Mucosa of stomach (tissue), 1 donor: ENCODE measurements at regions not wholly inside any gene's neighbourhood (a gene's known extent, or its start where the extent isn't known, plus 50 kb on each side); places are given as distances from the start of the nearest gene placed in this dataset.
"Not testable (repeated sequence)": the region's sequence is repeated elsewhere in the genome, so short reads cannot be mapped to it uniquely, and the experiment has no call there.

Source experiments
- H3K27me3 ChIP-seq: one replicate; pipeline ENCODE4 v1.7.0; 2013; ENCODE audit warnings: mild to moderate bottlenecking, low read length; ENCODE audit not compliant: control insufficient read depth, insufficient read depth
- H3K36me3 ChIP-seq: one replicate; pipeline ENCODE4 v1.7.0; 2013; ENCODE audit warnings: low read length; ENCODE audit not compliant: control insufficient read depth, insufficient read depth
- H3K4me1 ChIP-seq: one replicate; pipeline ENCODE4 v1.7.0; 2013; ENCODE audit warnings: mild to moderate bottlenecking, low read length; ENCODE audit not compliant: control insufficient read depth, insufficient read depth
- H3K4me3 ChIP-seq: one replicate; pipeline ENCODE4 v1.7.0; 2013; ENCODE audit warnings: low read length
- H3K9ac ChIP-seq: one replicate; pipeline ENCODE4 v1.7.0; 2013; ENCODE audit warnings: mild to moderate bottlenecking, low read length, moderate library complexity
- H3K9me3 ChIP-seq: one replicate; pipeline ENCODE4 v1.7.0; 2013; ENCODE audit warnings: mild to moderate bottlenecking, low read length, moderate library complexity; ENCODE audit not compliant: control insufficient read depth
- donor health status: Pancreatic carcinoma.

DNA sequence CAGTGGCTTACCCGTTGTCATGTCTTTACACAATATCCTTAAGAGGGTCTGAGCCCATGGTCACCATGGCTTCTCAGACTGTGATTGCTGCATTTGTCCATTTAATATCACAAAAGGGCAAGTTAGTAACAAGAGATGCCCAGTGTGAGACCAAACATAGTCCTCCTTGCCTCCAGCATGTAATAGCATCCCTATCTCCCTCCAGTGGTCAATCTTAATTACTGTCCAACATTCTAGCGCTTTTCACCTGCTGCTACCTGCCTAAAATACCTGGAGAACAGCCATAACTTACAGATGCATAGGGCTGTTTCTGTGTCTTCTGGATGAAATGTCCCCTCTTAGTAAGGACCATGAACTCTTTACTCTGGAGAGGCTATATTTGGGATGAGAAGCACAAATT is 267.2 kb upstream of the DAB2 start:
- Histone ChIP-seq H3K9ac (no peak overlapping the region), H3K4me1 (no peaks in the 10 kb centered on the region), H3K9me3 (no peaks in the 10 kb centered on the region), H3K36me3 (no peaks in the 10 kb centered on the region), H3K4me3 (no peak overlapping the region), H3K27me3 (no peaks in the 10 kb centered on the region)

DNA sequence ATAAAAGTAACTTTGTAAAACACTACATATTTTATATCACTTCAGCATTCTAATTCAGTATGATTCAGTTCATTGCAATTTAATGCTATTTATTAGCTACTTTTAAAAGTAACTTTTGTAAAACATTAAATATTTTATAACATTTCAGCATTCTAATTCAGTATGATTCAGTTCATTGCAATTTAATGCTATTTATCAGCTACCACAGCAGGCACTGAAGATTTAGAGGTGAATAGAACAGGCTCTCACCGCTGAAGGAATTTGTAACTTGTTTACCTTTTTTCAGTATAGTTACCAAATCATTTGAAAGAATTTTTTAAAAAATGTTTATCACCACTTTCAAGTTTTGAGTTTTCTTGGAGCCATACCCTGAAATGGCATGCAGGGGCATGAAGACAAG is 266.4 kb upstream of the DAB2 start:
- Histone ChIP-seq H3K36me3 (no peaks in the 10 kb centered on the region), H3K9ac (no peak overlapping the region), H3K9me3 (no peaks in the 10 kb centered on the region)

DNA sequence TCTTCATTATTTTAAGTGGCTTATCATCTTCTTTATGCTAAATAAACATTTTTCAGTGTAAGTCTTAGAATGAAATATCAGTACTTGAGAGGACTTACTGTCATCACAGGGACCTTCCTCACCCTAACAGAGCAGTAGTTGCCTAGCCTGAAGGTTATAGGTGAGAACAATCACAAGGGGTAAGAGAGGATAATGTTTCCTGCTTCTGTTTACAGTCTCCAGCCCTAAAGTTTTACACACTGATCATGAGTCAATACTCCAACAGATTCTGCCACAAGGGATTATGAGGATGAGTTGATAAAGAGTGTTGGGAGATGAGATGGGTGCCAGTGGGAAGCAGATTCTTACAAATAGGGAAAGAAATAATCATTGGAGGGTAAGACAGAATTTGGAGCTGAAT is 265.1 kb upstream of the DAB2 start:
- Histone ChIP-seq H3K27me3 (no peaks in the 10 kb centered on the region), H3K4me1 (no peaks in the 10 kb centered on the region), H3K9me3 (no peaks in the 10 kb centered on the region), H3K36me3 (no peaks in the 10 kb centered on the region), H3K4me3 (no peak overlapping the region), H3K9ac (no peak overlapping the region)

More for the DNA sequence above, 266.4 kb upstream of the DAB2 start:
- Histone ChIP-seq H3K27me3 (no peaks in the 10 kb centered on the region), H3K4me3 (no peak overlapping the region), H3K4me1 (no peaks in the 10 kb centered on the region)

DNA sequence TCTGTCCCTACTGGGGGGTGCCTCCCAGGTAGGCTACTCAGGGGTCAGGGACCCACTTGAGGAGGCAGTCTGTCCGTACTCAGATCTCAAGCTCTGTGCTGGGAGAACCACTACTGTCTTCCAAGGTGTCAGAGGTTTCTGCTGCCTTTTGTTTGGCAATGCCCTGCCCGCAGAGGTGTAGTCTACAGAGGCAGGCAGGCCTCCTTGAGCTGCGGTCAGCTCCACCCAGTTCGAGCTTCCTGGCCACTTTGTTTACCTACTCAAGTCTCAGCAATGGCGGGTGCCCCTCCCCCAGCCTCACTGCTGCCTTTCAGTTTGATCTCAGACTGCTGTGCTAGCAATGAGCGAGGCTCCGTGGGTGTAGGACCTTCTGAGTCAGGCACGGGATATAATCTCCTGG is 263.1 kb upstream of the DAB2 start:
- H3K27me3 ChIP-seq, H3K9me3 ChIP-seq, H3K36me3 ChIP-seq, H3K9ac ChIP-seq, H3K4me3 ChIP-seq, H3K4me1 ChIP-seq: not testable (repeated sequence)

DNA sequence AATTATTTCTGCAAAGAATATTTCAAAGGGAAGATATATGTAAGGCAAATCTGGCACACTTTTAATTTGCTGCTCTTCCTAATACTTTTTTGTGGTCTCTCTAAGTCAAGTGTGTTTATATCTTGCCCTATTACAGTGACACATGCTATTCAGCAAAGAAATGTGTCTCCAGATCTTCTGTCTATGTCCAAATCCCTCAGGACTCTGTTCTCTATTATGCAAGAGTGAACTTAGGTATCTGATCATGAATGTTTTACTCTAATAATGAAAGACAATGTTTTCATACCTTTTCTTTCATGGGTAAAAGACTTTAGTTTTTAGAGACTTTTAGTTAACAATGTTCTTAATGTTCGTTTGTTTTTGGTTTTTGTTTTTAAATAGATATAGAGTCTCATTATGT is 255.4 kb upstream of the DAB2 start:
- Histone ChIP-seq H3K4me3 (no peak overlapping the region), H3K9me3 (no peaks in the 10 kb centered on the region), H3K9ac (no peak overlapping the region), H3K27me3 (no peaks in the 10 kb centered on the region), H3K36me3 (no peaks in the 10 kb centered on the region), H3K4me1 (no peaks in the 10 kb centered on the region)

DNA sequence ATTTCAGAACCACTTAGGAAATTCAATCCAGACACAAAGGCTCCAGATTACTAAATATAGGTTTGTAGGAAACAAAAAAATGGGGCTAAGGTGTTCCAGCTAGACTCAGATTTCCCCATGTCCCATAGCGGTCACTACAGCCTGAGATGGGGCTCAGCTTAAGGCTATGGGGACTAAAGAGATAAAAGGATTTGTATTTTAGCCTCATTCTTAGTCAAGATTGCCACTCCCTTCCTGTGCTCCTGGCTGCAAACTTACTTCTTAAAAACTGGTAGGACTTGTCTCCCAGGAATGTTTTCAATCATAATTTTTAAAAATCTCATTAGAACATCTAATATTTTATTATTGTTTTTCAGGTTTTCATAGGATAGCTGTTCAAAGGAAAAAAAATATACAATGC is 253.8 kb upstream of the DAB2 start:
- no peak overlapping the region for H3K9ac ChIP-seq
- H3K9me3 ChIP-seq: no peaks in the 10 kb centered on the region
- H3K27me3 ChIP-seq: no peaks in the 10 kb centered on the region
- H3K4me3 ChIP-seq: no peak overlapping the region
- no peaks in the 10 kb centered on the region for H3K4me1 ChIP-seq
- H3K36me3 ChIP-seq: no peaks in the 10 kb centered on the region

DNA sequence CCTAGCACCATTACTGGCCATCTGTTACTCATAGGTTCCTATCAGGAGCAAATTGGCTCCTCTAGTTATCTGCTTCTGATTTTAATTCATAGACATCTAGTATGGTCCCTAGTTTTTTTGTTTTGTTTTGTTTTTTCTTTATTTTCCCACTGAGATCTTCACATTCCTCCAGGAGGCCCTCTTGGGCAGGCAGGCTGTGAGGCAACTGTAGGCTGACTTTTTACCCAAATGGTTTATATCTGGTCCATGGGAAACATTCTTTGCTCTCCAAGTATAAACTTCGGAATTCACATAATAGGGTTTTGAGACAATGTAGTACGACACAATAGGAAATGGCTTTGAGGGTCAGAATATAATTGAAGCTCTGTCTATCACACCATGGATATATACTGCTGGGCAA is 250.9 kb upstream of the DAB2 start:
- Histone ChIP-seq H3K4me3 (no peak overlapping the region), H3K4me1 (no peaks in the 10 kb centered on the region)

DNA sequence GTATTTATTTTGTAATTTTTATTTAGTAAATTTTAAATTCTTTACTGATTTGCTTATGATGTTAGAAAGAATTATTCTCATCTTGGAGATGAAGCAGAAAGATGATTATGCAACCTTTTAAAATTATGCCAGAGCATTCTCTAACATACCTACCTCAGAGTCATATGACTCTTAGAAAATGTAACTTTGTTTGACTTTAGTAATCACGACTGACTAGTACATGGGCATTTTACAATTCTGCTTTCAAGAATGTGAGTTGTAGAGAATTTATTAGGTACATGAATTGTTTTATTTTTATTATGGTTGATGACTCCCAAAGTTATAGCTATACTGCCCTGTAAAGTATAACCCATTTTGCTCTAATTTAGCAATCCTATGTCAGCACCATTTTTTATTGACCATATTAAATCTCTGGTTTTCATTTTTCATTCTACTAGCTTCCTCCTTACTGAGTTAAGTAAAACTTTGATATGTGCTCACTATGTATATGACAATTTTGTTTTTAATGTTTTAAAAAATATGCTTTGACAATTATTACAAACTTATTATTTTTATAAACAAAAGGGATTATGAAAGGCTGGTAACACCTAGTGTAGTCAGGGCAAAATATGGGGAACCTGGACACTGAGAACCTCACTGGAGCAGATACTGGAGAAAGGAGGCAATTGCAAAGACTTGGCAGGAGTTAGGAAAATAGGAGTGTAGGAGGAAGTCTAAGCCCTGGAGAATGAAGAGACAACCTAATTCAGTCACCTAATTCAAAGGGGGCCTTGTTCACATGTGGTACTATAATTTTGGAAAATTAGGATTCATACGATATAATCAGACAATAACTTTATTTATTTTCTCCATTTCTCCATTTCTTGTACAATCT is 249.7 kb upstream of the DAB2 start:
- Histone ChIP-seq H3K36me3 (no peaks in the 10 kb centered on the region), H3K4me1 (no peaks in the 10 kb centered on the region), H3K27me3 (no peaks in the 10 kb centered on the region), H3K9ac (no peak overlapping the region), H3K9me3 (no peaks in the 10 kb centered on the region), H3K4me3 (no peak overlapping the region)

More for the DNA sequence above, 250.9 kb upstream of the DAB2 start:
- no peak overlapping the region for H3K9ac ChIP-seq
- H3K27me3 ChIP-seq: no peaks in the 10 kb centered on the region
- H3K36me3 ChIP-seq: no peaks in the 10 kb centered on the region
- no peaks in the 10 kb centered on the region for H3K9me3 ChIP-seq

DNA sequence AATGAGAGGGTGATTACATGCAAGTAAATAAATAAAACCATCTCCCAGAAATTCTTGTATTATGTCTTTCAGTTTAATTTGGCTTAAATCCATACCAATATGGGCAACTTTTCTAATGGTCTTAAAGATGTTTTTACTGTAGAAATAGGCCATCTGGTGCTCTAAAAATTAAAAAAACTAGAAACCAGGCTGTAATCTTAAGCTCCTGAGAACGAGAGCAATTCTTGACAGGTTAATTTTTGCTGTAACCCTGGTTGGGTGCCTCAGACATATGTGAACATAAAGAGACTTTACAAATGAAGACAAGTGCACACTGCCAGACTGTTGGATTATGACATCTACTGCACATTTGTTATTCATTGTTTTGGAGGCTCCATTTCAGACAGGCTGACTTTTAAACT is 246.8 kb upstream of the DAB2 start:
- Histone ChIP-seq H3K27me3 (no peaks in the 10 kb centered on the region), H3K9ac (no peak overlapping the region), H3K4me1 (no peaks in the 10 kb centered on the region), H3K36me3 (no peaks in the 10 kb centered on the region), H3K9me3 (no peaks in the 10 kb centered on the region), H3K4me3 (no peak overlapping the region)

DNA sequence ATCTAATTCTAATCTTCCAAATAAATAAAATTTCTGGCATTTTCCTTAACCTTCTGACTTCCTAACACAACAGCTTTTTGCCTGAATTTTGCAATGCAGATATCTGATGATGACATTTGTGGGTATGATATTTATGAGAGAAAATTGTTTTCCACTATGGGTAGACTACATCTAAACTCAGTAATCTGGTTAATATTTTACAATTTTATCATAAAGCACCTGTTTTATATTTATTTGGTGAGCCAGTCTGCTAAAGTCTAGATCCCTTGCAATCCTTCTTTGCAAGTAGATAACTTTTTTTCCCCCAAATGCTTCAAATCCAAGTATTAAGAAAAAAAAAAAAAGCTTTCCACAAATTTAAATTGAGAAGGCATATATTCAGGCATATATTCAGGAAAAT is 246.2 kb upstream of the DAB2 start:
- H3K4me3 ChIP-seq: no peak overlapping the region
- no peaks in the 10 kb centered on the region for H3K36me3 ChIP-seq
- no peaks in the 10 kb centered on the region for H3K4me1 ChIP-seq
- no peaks in the 10 kb centered on the region for H3K9me3 ChIP-seq
- no peak overlapping the region for H3K9ac ChIP-seq
- no peaks in the 10 kb centered on the region for H3K27me3 ChIP-seq

DNA sequence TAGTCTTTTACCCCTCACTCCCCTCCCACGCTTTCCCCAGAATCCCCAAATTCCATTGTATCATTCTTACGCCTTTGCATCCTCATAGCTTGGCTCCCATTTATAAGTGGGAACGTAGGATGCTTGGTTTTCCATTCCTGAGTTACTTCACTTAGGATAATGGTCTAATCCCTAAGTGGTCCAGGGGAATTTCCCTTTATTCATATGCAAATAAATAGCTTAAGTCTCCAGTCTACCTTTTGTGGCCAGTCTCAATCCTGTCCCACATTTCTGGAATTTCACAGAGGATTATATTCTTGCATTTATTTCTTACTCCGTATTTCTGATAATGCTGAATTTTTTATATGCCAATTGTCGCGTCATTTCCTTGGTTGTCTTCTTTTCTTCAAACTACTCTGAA is 245.6 kb upstream of the DAB2 start:
- Histone ChIP-seq H3K9me3 (no peaks in the 10 kb centered on the region), H3K4me1 (no peaks in the 10 kb centered on the region), H3K4me3 (no peak overlapping the region), H3K9ac (no peak overlapping the region), H3K36me3 (no peaks in the 10 kb centered on the region), H3K27me3 (no peaks in the 10 kb centered on the region)

DNA sequence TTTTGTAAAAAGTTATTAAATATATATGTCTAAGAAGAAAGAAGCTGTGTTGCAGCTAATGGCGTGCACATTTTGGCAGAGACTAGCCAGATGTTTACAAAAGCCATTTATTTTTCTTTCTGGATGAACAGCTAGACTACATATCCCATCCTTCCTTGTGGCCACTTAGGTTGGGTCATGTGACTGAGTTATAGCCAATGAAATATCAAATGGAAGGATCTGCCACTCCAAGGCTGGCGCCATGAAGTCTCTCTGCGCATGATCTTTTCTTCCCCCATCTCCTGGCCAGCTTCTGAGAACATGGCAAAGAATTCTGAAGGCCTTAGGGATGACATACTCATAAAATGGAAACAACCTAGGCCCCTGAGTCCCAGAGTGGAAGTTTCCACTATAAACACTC is 244.2 kb upstream of the DAB2 start:
- Histone ChIP-seq H3K27me3 (no peaks in the 10 kb centered on the region), H3K4me1 (no peaks in the 10 kb centered on the region), H3K4me3 (no peak overlapping the region), H3K36me3 (no peaks in the 10 kb centered on the region), H3K9ac (no peak overlapping the region), H3K9me3 (no peaks in the 10 kb centered on the region)

DNA sequence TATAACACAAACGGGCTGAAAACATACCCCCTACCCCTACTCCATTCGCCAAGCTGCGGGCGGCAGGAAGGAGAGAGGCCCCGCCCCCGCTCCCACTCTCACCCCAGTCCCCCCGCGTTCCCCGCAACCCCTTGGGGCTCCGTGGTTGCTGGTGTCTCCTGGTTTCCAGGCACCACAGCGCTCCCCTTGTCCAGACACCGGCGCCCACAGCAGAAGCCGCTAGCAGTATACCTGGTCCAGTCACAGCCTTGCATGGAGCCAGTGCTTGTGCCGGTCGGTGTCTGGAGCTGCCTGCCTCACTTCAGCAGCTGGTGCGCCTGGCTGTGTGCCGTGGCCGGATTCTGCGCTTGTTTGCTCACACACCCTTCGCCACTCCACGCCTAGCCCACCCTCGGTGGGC is 240.5 kb upstream of the DAB2 start:
- Histone ChIP-seq H3K9ac (no peak overlapping the region), H3K4me1 (no peaks in the 10 kb centered on the region), H3K36me3 (no peaks in the 10 kb centered on the region), H3K4me3 (no peak overlapping the region), H3K27me3 (no peaks in the 10 kb centered on the region), H3K9me3 (no peaks in the 10 kb centered on the region)
